HCT116 (cell line): ENCODE measurements at regions not wholly inside any gene's neighbourhood (a gene's known extent, or its start where the extent isn't known, plus 50 kb on each side); places are given as distances from the start of the nearest gene placed in this dataset.

Experiments
- ATAC-seq: fragments of 200-7000 bp; cut with Tn5 transposase; 2 replicates; pipeline ENCODE4 v1.9.1; 2020; ENCODE audit warnings: mild to moderate bottlenecking, moderate library complexity
- BruUV-seq: library from RNA; stranded (reverse); fragments of 400-500 nt; replicated peaks from 2 replicates; lab custom pipeline; 2021; lab: Mats Ljungman, UMichigan
- CTCF ChIA-PET: fragments of 300-600 bp; sonication (Branson Sonifier 250); formaldehyde crosslinking; loops from one replicate; lab custom pipeline; 2021; ENCODE audit warnings: antibody characterized with exemption; lab: Charles Lee
- POLR2A ChIA-PET: fragments of 300-600, 350-600 bp; sonication (Branson Sonifier 250); formaldehyde crosslinking; loops from one replicate; lab custom pipeline; 2021; ENCODE audit warnings: antibody characterized with exemption; lab: Charles Lee
- RAD21 ChIA-PET, 2 experiments: fragments of 300-600 bp; sonication (Branson Sonifier 250); formaldehyde crosslinking; loops; one replicate each; lab custom pipeline; 2023; ENCODE audit warnings: low total read pairs in 2 of 2; ENCODE audit not compliant: uncharacterized antibody in 2 of 2, unreplicated experiment in 2 of 2, low non-redundant PET in 1 of 2; lab: Charles Lee
- DNase-seq: peaks from one replicate; pipeline ENCODE4 v3.0.0-alpha.2; 2010; ENCODE audit warnings: low read depth, low spot score
- H2AFZ ChIP-seq: fragments of 200-600 bp; shearing (Covaris generic), sonication (generic); 2 replicates; pipeline ENCODE4 v1.6.1; 2017; ENCODE audit warnings: low read depth, mixed run types, mixed read lengths, antibody characterized with exemption, low read length; ENCODE audit not compliant: poor library complexity, severe bottlenecking
- H3K27ac ChIP-seq: 2 replicates; pipeline ENCODE4 v1.5.1; 2012; ENCODE audit warnings: low read depth, low read length
- H3K27me3 ChIP-seq: fragments of 200-600 bp; sonication (generic); 2 replicates; pipeline ENCODE4 v1.6.1; 2016; ENCODE audit warnings: mixed run types, low read length, mixed read lengths; ENCODE audit not compliant: insufficient read depth
- H3K36me3 ChIP-seq, 2 experiments: fragments of 200-500 bp in 1 of 2; fragments of 200-600 bp in 1 of 2; sonication (Bioruptor generic) in 1 of 2; sonication (generic) in 1 of 2; 2 replicates each; pipeline versions ENCODE4 v1.5.1 to v1.6.1; 2014 to 2016; ENCODE audit warnings: low read length in 2 of 2, inconsistent platforms in 1 of 2, mixed read lengths in 1 of 2, mixed run types in 1 of 2; ENCODE audit not compliant: insufficient read depth in 2 of 2, control insufficient read depth in 1 of 2
- H3K4me1 ChIP-seq, 2 experiments: fragments of 200-600 bp in 1 of 2; sonication (generic) in 1 of 2; 2 replicates each; pipeline versions ENCODE4 v1.5.1 to v1.6.1; 2012 to 2017; ENCODE audit warnings: low read length in 2 of 2, inconsistent platforms in 1 of 2, mild to moderate bottlenecking in 1 of 2, mixed read lengths in 1 of 2, mixed run types in 1 of 2, moderate library complexity in 1 of 2; ENCODE audit not compliant: insufficient read depth in 2 of 2, control insufficient read depth in 1 of 2
- H3K4me2 ChIP-seq: fragments of 200-600 bp; sonication (generic); 2 replicates; pipeline ENCODE4 v1.6.1; 2017; ENCODE audit warnings: mixed run types, low read length, mixed read lengths
- H3K4me3 ChIP-seq, 2 experiments: fragments of 200-600 bp in 1 of 2; sonication (generic) in 1 of 2; replicated peaks in 1 of 2; 2 replicates each; pipeline ENCODE4 v1.5.1; 2011 to 2016; ENCODE audit warnings: low read length in 2 of 2, control low read depth in 1 of 2, low read depth in 1 of 2, mild to moderate bottlenecking in 1 of 2, mixed read lengths in 1 of 2, mixed run types in 1 of 2
- H3K79me2 ChIP-seq: fragments of 200-600 bp; sonication (generic); 2 replicates; pipeline ENCODE4 v1.6.1; 2017; ENCODE audit warnings: mild to moderate bottlenecking, mixed run types, low read length, moderate library complexity, mixed read lengths; ENCODE audit not compliant: insufficient read depth
- H3K9ac ChIP-seq: fragments of 200-600 bp; sonication (generic); 2 replicates; pipeline ENCODE4 v1.6.1; 2016; ENCODE audit warnings: low read length, mixed read lengths
- H3K9me2 ChIP-seq: fragments of 200-600 bp; sonication (generic), shearing (Covaris generic); 2 replicates; pipeline ENCODE4 v1.6.1; 2017; ENCODE audit warnings: mixed run types, mild to moderate bottlenecking, moderate library complexity; ENCODE audit not compliant: insufficient read depth
- H3K9me3 ChIP-seq, 2 experiments: fragments of 200-500 bp in 1 of 2; fragments of 200-600 bp in 1 of 2; sonication (Bioruptor generic) in 1 of 2; sonication (generic) in 1 of 2; 2 replicates each; pipeline ENCODE4 v1.6.1; 2014 to 2017; ENCODE audit warnings: low read length in 2 of 2, mixed read lengths in 2 of 2, inconsistent platforms in 1 of 2, low read depth in 1 of 2, mild to moderate bottlenecking in 1 of 2, mixed run types in 1 of 2, moderate library complexity in 1 of 2; ENCODE audit not compliant: control insufficient read depth in 1 of 2, insufficient read depth in 1 of 2
- H4K20me1 ChIP-seq: fragments of 200-600 bp; sonication (generic), shearing (Covaris generic); 2 replicates; pipeline ENCODE4 v1.6.1; 2017; ENCODE audit warnings: mixed run types, mild to moderate bottlenecking, moderate library complexity; ENCODE audit not compliant: insufficient read depth
- CBX3 ChIP-seq: IDR thresholded peaks from 2 replicates; pipeline ENCODE4 v1.6.1; 2012; ENCODE audit warnings: low read depth
- CEBPB ChIP-seq: IDR thresholded peaks from 2 replicates; pipeline ENCODE4 v1.6.1; 2012; ENCODE audit warnings: low read depth
- CTCF ChIP-seq, 3 experiments: fragments of 200-600 bp in 1 of 3; sonication (generic) in 1 of 3; IDR thresholded peaks in 2 of 3; conservative IDR thresholded peaks in 1 of 3; 2 replicates each; pipeline ENCODE4 v1.5.1; 2012 to 2017; ENCODE audit warnings: low read depth in 2 of 3, low read length in 2 of 3, antibody characterized with exemption in 1 of 3, borderline replicate concordance in 1 of 3, control low read depth in 1 of 3, mild to moderate bottlenecking in 1 of 3, mixed read lengths in 1 of 3, mixed run types in 1 of 3, moderate library complexity in 1 of 3; ENCODE audit not compliant: insufficient read depth in 1 of 3
- EZH2 ChIP-seq: fragments of 200-600 bp; sonication (generic); IDR thresholded peaks from 2 replicates; pipeline ENCODE4 v1.6.1; 2017; ENCODE audit warnings: antibody characterized with exemption, mixed run types
- EZH2phosphoT487 ChIP-seq: fragments of 200-600 bp; IDR thresholded peaks from 2 replicates; pipeline ENCODE4 v1.6.1; 2018; ENCODE audit warnings: antibody characterized with exemption, borderline replicate concordance
- POLR2A ChIP-seq: IDR thresholded peaks from 2 replicates; pipeline ENCODE4 v1.7.0; 2011; ENCODE audit warnings: borderline replicate concordance; ENCODE audit not compliant: insufficient read depth, insufficient read length; ENCODE audit errors: extremely low read depth
- RAD21 ChIP-seq: IDR thresholded peaks from 2 replicates; pipeline ENCODE4 v1.6.1; 2012; ENCODE audit warnings: low read depth, mild to moderate bottlenecking
- REST ChIP-seq: IDR thresholded peaks from 2 replicates; pipeline ENCODE4 v1.6.1; 2012; ENCODE audit warnings: low read depth
- SIN3A ChIP-seq: IDR thresholded peaks from 2 replicates; pipeline ENCODE4 v1.6.1; 2012; ENCODE audit warnings: low read depth
- SP1 ChIP-seq: IDR thresholded peaks from 2 replicates; pipeline ENCODE4 v1.6.1; 2012; ENCODE audit warnings: low read depth
- SRF ChIP-seq: IDR thresholded peaks from 2 replicates; pipeline ENCODE4 v1.6.1; 2012; ENCODE audit warnings: low read depth
- YY1 ChIP-seq: IDR thresholded peaks from 2 replicates; pipeline ENCODE4 v1.6.1; 2011; ENCODE audit warnings: low read length, low read depth, moderate library complexity, mild to moderate bottlenecking; ENCODE audit not compliant: insufficient replicate concordance; ENCODE audit errors: extremely low read depth
- ZNF274 ChIP-seq: fragments of 200-500 bp; sonication (Bioruptor generic); IDR thresholded peaks from 2 replicates; pipeline ENCODE4 v1.6.1; 2014; ENCODE audit warnings: mild to moderate bottlenecking, low read depth, low read length, inconsistent platforms
- intact Hi-C: fragments of 100-400 bp; cut with micrococcal nuclease; formaldehyde crosslinking; loops from 2 replicates; pipeline ENCODE4 v1.10.0; 2022

GRCh38 chr22:22418163-22418549, 90.4 kb downstream of the ZNF280B start (continued):
- TF ChIP-seq SIN3A (no peak), SP1 (no peak), EZH2 (no peak), EZH2phosphoT487 (no peak), POLR2A (no peak), CEBPB (no peak), CBX3 (no peak), YY1 (no peak)

GRCh38 chr22:22418957-22419356, 89.6 kb downstream of the ZNF280B start:
- Histone ChIP-seq H3K36me3 (no peaks in the 10 kb centered on the region), H2AFZ (no peak overlapping the region), H3K9me2 (no peaks in the 10 kb centered on the region)
- TF ChIP-seq SP1 (no peak), SIN3A (no peak), SRF (no peak), CBX3 (no peak), POLR2A (no peak), ZNF274 (no peak)
- TF ChIP-seq, all 23 proteins: peak for 0
- ATAC-seq: no peak
- BruUV-seq: no TSS peak
- Histone ChIP-seq H3K4me3 (no peak overlapping the region), H3K4me2 (no peak overlapping the region), H3K9me3 (0 out of 4 replicates have a peak, but pooled peaks cover 0 to 3% of the 10 kb centered on the region in 2 experiments), H3K27ac (no peak overlapping the region), H3K9ac (no peak overlapping the region), H3K4me1 (peaks cover 0 to 3% of the 10 kb centered on the region in 2 experiments; a peak in 1 of 4 replicates), H4K20me1 (no peaks in the 10 kb centered on the region), H3K27me3 (peaks cover 76% of the 10 kb centered on the region), H3K79me2 (no peaks in the 10 kb centered on the region)
- POLR2A ChIA-PET: no interaction called here
- CTCF ChIA-PET: no interaction called here
- intact Hi-C loops: loop anchor here (10.0 kb wide), 1 partner anchor 214 kb away; no protein-coding TSS in a partner anchor
- RAD21 ChIA-PET: no interaction called here
- DNase-seq: no peak

- RAD21 ChIA-PET: no interaction called here
- intact Hi-C loops: no loop called here
Measured at GRCh38 chr22:22420580-22420979, 88.0 kb downstream of the ZNF280B start.

More at GRCh38 chr22:22420580-22420979, 88.0 kb downstream of the ZNF280B start:
- Histone ChIP-seq H3K27ac (no peak overlapping the region), H3K9me2 (no peaks in the 10 kb centered on the region), H3K4me2 (no peak overlapping the region), H3K9ac (no peak overlapping the region), H2AFZ (no peak overlapping the region), H4K20me1 (no peaks in the 10 kb centered on the region), H3K79me2 (no peaks in the 10 kb centered on the region), H3K9me3 (0 out of 4 replicates have a peak, but pooled peaks cover 0 to 3% of the 10 kb centered on the region in 2 experiments), H3K4me3 (no peak overlapping the region), H3K36me3 (no peaks in the 10 kb centered on the region), H3K4me1 (peaks cover 0 to 3% of the 10 kb centered on the region in 2 experiments; a peak in 1 of 4 replicates), H3K27me3 (peaks cover 60% of the 10 kb centered on the region)
- no peak for DNase-seq
- ATAC-seq: no peak
- ChIA-PET POLR2A (no interaction called here), CTCF (interaction anchor here (0.9 to 2.7 kb wide), 2 partner anchors 11 to 13 kb away, joined by 3 to 25 read pairs; no protein-coding TSS in a partner anchor)
- TF ChIP-seq CTCF (IDR thresholded peaks at IDR 0.05 in 2 of 3, conservative IDR thresholded peaks at IDR 0.05 in 1 of 3; ENCODE audit: borderline replicate concordance in 1 of 3, insufficient read depth in 1 of 3, low read depth in 2 of 3, low read length in 2 of 3): no peak
- TF ChIP-seq YY1: no peak
- peak; percentile 60; the same call in 1 of the 2 replicates for TF ChIP-seq EZH2phosphoT487
- TF ChIP-seq RAD21: no peak
- TF ChIP-seq REST: no peak
- no TSS peak for BruUV-seq
